Fibroblast of the aortic adventitia (primary cell): ENCODE measurements at regions not wholly inside any gene's neighbourhood (a gene's known extent, or its start where the extent isn't known, plus 50 kb on each side); places are given as distances from the start of the nearest gene placed in this dataset.

Source experiments
- DNase-seq: peaks from one replicate; pipeline ENCODE4 v3.0.0-alpha.2; 2010; ENCODE audit warnings: low read depth
- H3K4me3 ChIP-seq: 2 replicates; pipeline ENCODE4 v1.5.1; 2011; ENCODE audit warnings: low read depth, mild to moderate bottlenecking, control low read depth, low read length, moderate library complexity
- TF ChIP-seq, protein P1 (sequence below): IDR thresholded peaks from 2 replicates; pipeline ENCODE4 v1.5.1; 2011; ENCODE audit warnings: mild to moderate bottlenecking, low read length, control low read depth, inconsistent platforms; ENCODE audit not compliant: insufficient read depth

- TF ChIP-seq, protein P1, sequence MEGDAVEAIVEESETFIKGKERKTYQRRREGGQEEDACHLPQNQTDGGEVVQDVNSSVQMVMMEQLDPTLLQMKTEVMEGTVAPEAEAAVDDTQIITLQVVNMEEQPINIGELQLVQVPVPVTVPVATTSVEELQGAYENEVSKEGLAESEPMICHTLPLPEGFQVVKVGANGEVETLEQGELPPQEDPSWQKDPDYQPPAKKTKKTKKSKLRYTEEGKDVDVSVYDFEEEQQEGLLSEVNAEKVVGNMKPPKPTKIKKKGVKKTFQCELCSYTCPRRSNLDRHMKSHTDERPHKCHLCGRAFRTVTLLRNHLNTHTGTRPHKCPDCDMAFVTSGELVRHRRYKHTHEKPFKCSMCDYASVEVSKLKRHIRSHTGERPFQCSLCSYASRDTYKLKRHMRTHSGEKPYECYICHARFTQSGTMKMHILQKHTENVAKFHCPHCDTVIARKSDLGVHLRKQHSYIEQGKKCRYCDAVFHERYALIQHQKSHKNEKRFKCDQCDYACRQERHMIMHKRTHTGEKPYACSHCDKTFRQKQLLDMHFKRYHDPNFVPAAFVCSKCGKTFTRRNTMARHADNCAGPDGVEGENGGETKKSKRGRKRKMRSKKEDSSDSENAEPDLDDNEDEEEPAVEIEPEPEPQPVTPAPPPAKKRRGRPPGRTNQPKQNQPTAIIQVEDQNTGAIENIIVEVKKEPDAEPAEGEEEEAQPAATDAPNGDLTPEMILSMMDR: no peak
- no peak for DNase-seq
- H3K4me3 ChIP-seq: no peak overlapping the region
Measured at GRCh38 chr18:45559258-45559657, 56.0 kb upstream of the SLC14A2 start.

GRCh38 chr18:45560870-45561269 is 54.4 kb upstream of the SLC14A2 start:
- TF ChIP-seq, protein P1: no peak
- H3K4me3 ChIP-seq: no peak overlapping the region
- no peak for DNase-seq

- no peak for DNase-seq
- H3K4me3 ChIP-seq: no peak overlapping the region
- TF ChIP-seq, protein P1: no peak
Measured at GRCh38 chr18:45562567-45563479, 52.5 kb upstream of the SLC14A2 start.

- no peak overlapping the region for H3K4me3 ChIP-seq
- no peak for DNase-seq
- TF ChIP-seq, protein P1: no peak
Measured at GRCh38 chr18:45565280-45565970, 49.9 kb upstream of the SLC14A2 start.
